ENCODE measurements at regions not wholly inside any gene's neighbourhood (a gene's known extent, or its start where the extent isn't known, plus 50 kb on each side); places are given as distances from the start of the nearest gene placed in this dataset.
"Not testable (repeated sequence)": the region's sequence is repeated elsewhere in the genome, so short reads cannot be mapped to it uniquely, and the experiment has no call there.

GRCh38 chrX:912677-913076 lies 282.1 kb downstream of the SHOX start:
- Mint-ChIP-seq H3K4me1 (ENCODE audit: low read depth, unreplicated experiment) (no peaks in the 10 kb centered on the region), H3K9me3 (ENCODE audit: low read depth, unreplicated experiment) (peaks cover 8% of the 10 kb centered on the region), H3K4me3 (ENCODE audit: low read depth, unreplicated experiment) (no peak overlapping the region), H3K36me3 (ENCODE audit: insufficient read depth, unreplicated experiment) (no peaks in the 10 kb centered on the region), H3K27ac (ENCODE audit: unreplicated experiment) (no peak overlapping the region), H3K27me3 (ENCODE audit: unreplicated experiment) (no peaks in the 10 kb centered on the region)
- no TSS peak for BruUV-seq (replicated peaks)
- CTCF ChIA-PET = no interaction called here
- TF ChIP-seq CTCF (IDR thresholded peaks at IDR 0.05; ENCODE audit: unreplicated experiment) = no peak
- DNase-seq = no peak
- intact Hi-C loops (cut with micrococcal nuclease; ENCODE audit: unreplicated experiment) = no loop called here

GRCh38 chrX:909068-909467 lies 278.5 kb downstream of the SHOX start:
- DNase-seq; H3K36me3 Mint-ChIP-seq (ENCODE audit: insufficient read depth, unreplicated experiment); intact Hi-C loops (cut with micrococcal nuclease; ENCODE audit: unreplicated experiment); H3K27me3 Mint-ChIP-seq (ENCODE audit: unreplicated experiment); H3K27ac Mint-ChIP-seq (ENCODE audit: unreplicated experiment); H3K4me3 Mint-ChIP-seq (ENCODE audit: low read depth, unreplicated experiment); CTCF ChIA-PET; BruUV-seq (replicated peaks); H3K4me1 Mint-ChIP-seq (ENCODE audit: low read depth, unreplicated experiment): not testable (repeated sequence)
- peaks cover 11% of the 10 kb centered on the region for H3K9me3 Mint-ChIP-seq (ENCODE audit: low read depth, unreplicated experiment)

GRCh38 chrX:906586-906985 lies 276.0 kb downstream of the SHOX start:
- no peaks in the 10 kb centered on the region for H3K4me1 Mint-ChIP-seq (ENCODE audit: low read depth, unreplicated experiment)
- H3K4me3 Mint-ChIP-seq (ENCODE audit: low read depth, unreplicated experiment) = no peak overlapping the region
- CTCF ChIA-PET = no interaction called here
- peaks cover 9% of the 10 kb centered on the region for H3K9me3 Mint-ChIP-seq (ENCODE audit: low read depth, unreplicated experiment)
- no peak for DNase-seq
- intact Hi-C loops (cut with micrococcal nuclease; ENCODE audit: unreplicated experiment) = no loop called here
- BruUV-seq (replicated peaks) = no TSS peak
- H3K27me3 Mint-ChIP-seq (ENCODE audit: unreplicated experiment) = no peaks in the 10 kb centered on the region
- H3K36me3 Mint-ChIP-seq (ENCODE audit: insufficient read depth, unreplicated experiment) = no peaks in the 10 kb centered on the region
- no peak overlapping the region for H3K27ac Mint-ChIP-seq (ENCODE audit: unreplicated experiment)
- no peak for TF ChIP-seq CTCF (IDR thresholded peaks at IDR 0.05; ENCODE audit: unreplicated experiment)

GRCh38 chrX:905848-906566 lies 275.4 kb downstream of the SHOX start:
- Mint-ChIP-seq H3K9me3 (ENCODE audit: low read depth, unreplicated experiment) (peaks cover 9% of the 10 kb centered on the region), H3K4me3 (ENCODE audit: low read depth, unreplicated experiment) (no peak overlapping the region), H3K27ac (ENCODE audit: unreplicated experiment) (no peak overlapping the region), H3K27me3 (ENCODE audit: unreplicated experiment) (no peaks in the 10 kb centered on the region), H3K36me3 (ENCODE audit: insufficient read depth, unreplicated experiment) (no peaks in the 10 kb centered on the region), H3K4me1 (ENCODE audit: low read depth, unreplicated experiment) (no peaks in the 10 kb centered on the region)
- DNase-seq = no peak
- CTCF ChIA-PET = no interaction called here
- intact Hi-C loops (cut with micrococcal nuclease; ENCODE audit: unreplicated experiment) = no loop called here
- BruUV-seq (replicated peaks) = no TSS peak
- TF ChIP-seq CTCF (IDR thresholded peaks at IDR 0.05; ENCODE audit: unreplicated experiment) = no peak

GRCh38 chrX:903116-903515 lies 272.5 kb downstream of the SHOX start:
- no peaks in the 10 kb centered on the region for H3K36me3 Mint-ChIP-seq (ENCODE audit: insufficient read depth, unreplicated experiment)
- peaks cover 6% of the 10 kb centered on the region for H3K9me3 Mint-ChIP-seq (ENCODE audit: low read depth, unreplicated experiment)
- intact Hi-C loops (cut with micrococcal nuclease; ENCODE audit: unreplicated experiment) = no loop called here
- no peak for TF ChIP-seq CTCF (IDR thresholded peaks at IDR 0.05; ENCODE audit: unreplicated experiment)
- H3K4me1 Mint-ChIP-seq (ENCODE audit: low read depth, unreplicated experiment) = no peaks in the 10 kb centered on the region
- CTCF ChIA-PET = no interaction called here
- BruUV-seq (replicated peaks) = no TSS peak
- no peaks in the 10 kb centered on the region for H3K27me3 Mint-ChIP-seq (ENCODE audit: unreplicated experiment)
- DNase-seq = no peak
- H3K27ac Mint-ChIP-seq (ENCODE audit: unreplicated experiment) = no peak overlapping the region
- no peak overlapping the region for H3K4me3 Mint-ChIP-seq (ENCODE audit: low read depth, unreplicated experiment)
